Erythroblast (primary cell): ENCODE measurements at regions not wholly inside any gene's neighbourhood (a gene's known extent, or its start where the extent isn't known, plus 50 kb on each side); places are given as distances from the start of the nearest gene placed in this dataset.
A peak's percentile ranks its signal among the peaks of the same experiment; 100 is the strongest.

ENCODE experiments used
- DNase-seq, 2 experiments: peaks; one replicate each; lab custom pipeline; 2025; lab: John Stamatoyannopoulos, UW
- GATA1 ChIP-seq: IDR thresholded peaks from 2 replicates; pipeline ENCODE4 v1.6.1; 2011; ENCODE audit warnings: low read depth, mild to moderate bottlenecking, control low read depth, low read length, moderate library complexity
- POLR2A ChIP-seq: IDR thresholded peaks from 2 replicates; pipeline ENCODE4 v1.6.1; 2011; ENCODE audit warnings: mild to moderate bottlenecking, low read length

GRCh38 chr11:69931060-69931910 lies 112.1 kb upstream of the FGF3 start:
- no peak for TF ChIP-seq GATA1
- TF ChIP-seq POLR2A: no peak
- DNase-seq: no peak

GRCh38 chr11:69931994-69932910 lies 113.0 kb upstream of the FGF3 start:
- no peak for TF ChIP-seq GATA1
- TF ChIP-seq POLR2A: no peak
- no peak for DNase-seq

- TF ChIP-seq POLR2A: no peak
- no peak for TF ChIP-seq GATA1
- DNase-seq: no peak
Observed at GRCh38 chr11:69934861-69935494, 115.8 kb upstream of the FGF3 start.

- TF ChIP-seq POLR2A: no peak
- TF ChIP-seq GATA1: no peak
- DNase-seq: no peak
Observed at GRCh38 chr11:69935941-69936505, 116.8 kb upstream of the FGF3 start.

GRCh38 chr11:69936771-69937170 lies 117.6 kb upstream of the FGF3 start:
- no peak for DNase-seq
- no peak for TF ChIP-seq POLR2A
- TF ChIP-seq GATA1: no peak

GRCh38 chr11:69938206-69938605 lies 119.0 kb upstream of the FGF3 start:
- TF ChIP-seq GATA1 (no peak), POLR2A (no peak)
- DNase-seq: no peak

GRCh38 chr11:69939551-69940245 lies 120.5 kb upstream of the FGF3 start:
- TF ChIP-seq GATA1 (no peak), POLR2A (no peak)
- no peak for DNase-seq

- no peak for DNase-seq
- TF ChIP-seq GATA1 (no peak), POLR2A (no peak)
Observed at GRCh38 chr11:69940246-69940610, 121.0 kb upstream of the FGF3 start.

GRCh38 chr11:69941546-69942332 lies 122.5 kb upstream of the FGF3 start:
- TF ChIP-seq GATA1: no peak
- no peak for TF ChIP-seq POLR2A
- DNase-seq: no peak

GRCh38 chr11:69942333-69942820 lies 123.2 kb upstream of the FGF3 start:
- no peak for DNase-seq
- TF ChIP-seq GATA1: no peak
- no peak for TF ChIP-seq POLR2A

- peak; percentile 33 to 50 for DNase-seq
- TF ChIP-seq GATA1: no peak
- TF ChIP-seq POLR2A: no peak
Observed at GRCh38 chr11:69943066-69943465, 123.8 kb upstream of the FGF3 start.

GRCh38 chr11:69943506-69943905 lies 124.3 kb upstream of the FGF3 start:
- no peak for DNase-seq
- TF ChIP-seq GATA1 (no peak), POLR2A (no peak)
